K562 (cell line): ENCODE measurements at regions not wholly inside any gene's neighbourhood (a gene's known extent, or its start where the extent isn't known, plus 50 kb on each side); places are given as distances from the start of the nearest gene placed in this dataset.

Experiments used
- MED1 ChIP-seq: sonication (generic); formaldehyde crosslinking; IDR thresholded peaks from 2 replicates; pipeline ENCODE4 v1.8.1; 2023; ENCODE audit warnings: missing genetic modification reagents, borderline replicate concordance
- PATZ1 ChIP-seq: fragments of 250-450 bp; sonication (Bioruptor Pico); IDR thresholded peaks from 2 replicates; pipeline ENCODE4 v1.5.0; 2020; ENCODE audit warnings: mild to moderate bottlenecking, borderline replicate concordance
- POLR2A ChIP-seq: fragments of 450-650 bp; conservative IDR thresholded peaks from 2 replicates; pipeline ENCODE4 v1.6.1; 2016
- POLR2AphosphoS5 ChIP-seq: IDR thresholded peaks from 2 replicates; pipeline ENCODE4 v1.6.1; 2011; ENCODE audit warnings: mild to moderate bottlenecking, low read depth, low read length, moderate library complexity; ENCODE audit not compliant: control insufficient read depth, insufficient read depth
- PRPF4 ChIP-seq: fragments of 200-400 bp; formaldehyde crosslinking; IDR thresholded peaks from one replicate; pipeline ENCODE4 v1.6.1; 2017; ENCODE audit warnings: low read length, low read depth, mild to moderate bottlenecking; ENCODE audit not compliant: insufficient read depth, poor library complexity, severe bottlenecking
- SRF ChIP-seq, 2 experiments: fragments of 250-450, 450-650 bp in 1 of 2; sonication (Bioruptor Pico) in 1 of 2; sonication (generic) in 1 of 2; formaldehyde crosslinking; IDR thresholded peaks; 2 replicates each; pipeline versions ENCODE4 v1.5.0 to v1.5.1; 2020 to 2022; ENCODE audit warnings: mild to moderate bottlenecking in 1 of 2, missing genetic modification reagents in 1 of 2
- TAF1 ChIP-seq: IDR thresholded peaks from 2 replicates; pipeline ENCODE4 v1.6.1; 2011; ENCODE audit warnings: mild to moderate bottlenecking, low read length, moderate library complexity; ENCODE audit not compliant: insufficient read depth, control insufficient read depth, severe bottlenecking; ENCODE audit errors: extremely low read depth
- THAP12 ChIP-seq: fragments of 250-450 bp; sonication (Bioruptor Pico); IDR thresholded peaks from 2 replicates; pipeline ENCODE4 v1.9.0; 2021; ENCODE audit warnings: mild to moderate bottlenecking, inconsistent platforms
- ZNF354B ChIP-seq: fragments of 250-450 bp; sonication (Bioruptor Pico); IDR thresholded peaks from 2 replicates; pipeline ENCODE4 v1.4.0; 2020

GRCh38 chr16:87086575-87086974 lies 230.6 kb downstream of the C16orf95 start:
- TF ChIP-seq POLR2A (no peak), PATZ1 (CRISPR knock-in tag) (no peak), TAF1 (no peak), ZNF354B (CRISPR knock-in tag) (no peak), THAP12 (CRISPR knock-in tag) (no peak), PRPF4 (no peak), SRF (CRISPR knock-in tag; IDR thresholded peaks at IDR 0.05) (no peak), MED1 (CRISPR knock-in tag) (no peak), POLR2AphosphoS5 (no peak)
